A549 (cell line): ENCODE measurements at regions not wholly inside any gene's neighbourhood (a gene's known extent, or its start where the extent isn't known, plus 50 kb on each side); places are given as distances from the start of the nearest gene placed in this dataset.

Experiments used
- CBX2 ChIP-seq: fragments of 200-600 bp; sonication (generic); IDR thresholded peaks from 2 replicates; pipeline ENCODE4 v1.6.1; 2016; ENCODE audit warnings: low read depth, mild to moderate bottlenecking, borderline replicate concordance
- CHD2 ChIP-seq: fragments of 150-350 bp; IDR thresholded peaks from 2 replicates; pipeline ENCODE4 v1.6.1; 2014; ENCODE audit warnings: low read length; ENCODE audit not compliant: partially characterized antibody
- CHD4 ChIP-seq: fragments of 200-600 bp; sonication (generic); IDR thresholded peaks from 2 replicates; pipeline ENCODE4 v1.6.1; 2016; ENCODE audit warnings: antibody characterized with exemption, mild to moderate bottlenecking, borderline replicate concordance
- EP300 ChIP-seq, 2 experiments: fragments of >200 bp; sonication (Bioruptor Twin); formaldehyde crosslinking; IDR thresholded peaks; 2 replicates in 1 of 2; 3 replicates in 1 of 2; pipeline ENCODE4 v1.6.1; 2016 to 2017
- FOSL2 ChIP-seq, 2 experiments: fragments of 450-650 bp in 1 of 2; fragments of >200 bp in 1 of 2; sonication (Bioruptor Twin) in 1 of 2; formaldehyde crosslinking; IDR thresholded peaks; 2 replicates each; pipeline versions ENCODE4 v1.5.0 to v1.6.1; 2016 to 2020; ENCODE audit warnings: mild to moderate bottlenecking in 1 of 2, moderate library complexity in 1 of 2
- JUN ChIP-seq, 2 experiments: fragments of >200 bp; sonication (Bioruptor Twin); formaldehyde crosslinking; IDR thresholded peaks; 2 replicates in 1 of 2; 3 replicates in 1 of 2; pipeline ENCODE4 v1.6.1; 2016 to 2017
- JUNB ChIP-seq: fragments of >200 bp; sonication (Bioruptor Twin); formaldehyde crosslinking; IDR thresholded peaks from 2 replicates; pipeline ENCODE4 v1.6.1; 2016
- KDM1A ChIP-seq: fragments of 200-600 bp; sonication (generic); IDR thresholded peaks from 2 replicates; pipeline ENCODE4 v1.6.1; 2016; ENCODE audit warnings: low read depth, mild to moderate bottlenecking
- MYC ChIP-seq: IDR thresholded peaks from 2 replicates; pipeline ENCODE4 v1.6.1; 2012; ENCODE audit warnings: mild to moderate bottlenecking, inconsistent platforms, low read length, improper control_type of control experiment, borderline replicate concordance
- NFE2L2 ChIP-seq: fragments of 150-350 bp; conservative IDR thresholded peaks from 2 replicates; pipeline ENCODE4 v1.6.1; 2014; ENCODE audit warnings: low read length
- POLR2AphosphoS2 ChIP-seq: conservative IDR thresholded peaks from 2 replicates; pipeline ENCODE4 v1.6.1; 2012; ENCODE audit warnings: low read length, improper control_type of control experiment, inconsistent platforms
- TP53 ChIP-seq: fragments of 250-450 bp; sonication (Bioruptor Pico); IDR thresholded peaks from 2 replicates; pipeline ENCODE4 v1.5.0; 2021; ENCODE audit warnings: mild to moderate bottlenecking, moderate library complexity
- TF ChIP-seq, protein P1 (sequence below): fragments of >200 bp; sonication (Bioruptor Twin); formaldehyde crosslinking; IDR thresholded peaks from 3 replicates; pipeline ENCODE4 v1.5.1; 2016
- TF ChIP-seq, protein P2 (sequence below): fragments of 450-650 bp; IDR thresholded peaks from 2 replicates; pipeline ENCODE4 v1.6.1; 2014; ENCODE audit warnings: antibody characterized with exemption

- no peak for TF ChIP-seq JUN (IDR thresholded peaks at IDR 0.05)
- no peak for TF ChIP-seq MYC
- TF ChIP-seq EP300 (IDR thresholded peaks at IDR 0.05) = no peak
- no peak for TF ChIP-seq CHD4
- no peak for TF ChIP-seq FOSL2 (IDR thresholded peaks at IDR 0.05)
- TF ChIP-seq FOSL2 (CRISPR knock-in tag; IDR thresholded peaks at IDR 0.05) = no peak
- TF ChIP-seq POLR2AphosphoS2 = no peak
- TF ChIP-seq, protein P1, sequence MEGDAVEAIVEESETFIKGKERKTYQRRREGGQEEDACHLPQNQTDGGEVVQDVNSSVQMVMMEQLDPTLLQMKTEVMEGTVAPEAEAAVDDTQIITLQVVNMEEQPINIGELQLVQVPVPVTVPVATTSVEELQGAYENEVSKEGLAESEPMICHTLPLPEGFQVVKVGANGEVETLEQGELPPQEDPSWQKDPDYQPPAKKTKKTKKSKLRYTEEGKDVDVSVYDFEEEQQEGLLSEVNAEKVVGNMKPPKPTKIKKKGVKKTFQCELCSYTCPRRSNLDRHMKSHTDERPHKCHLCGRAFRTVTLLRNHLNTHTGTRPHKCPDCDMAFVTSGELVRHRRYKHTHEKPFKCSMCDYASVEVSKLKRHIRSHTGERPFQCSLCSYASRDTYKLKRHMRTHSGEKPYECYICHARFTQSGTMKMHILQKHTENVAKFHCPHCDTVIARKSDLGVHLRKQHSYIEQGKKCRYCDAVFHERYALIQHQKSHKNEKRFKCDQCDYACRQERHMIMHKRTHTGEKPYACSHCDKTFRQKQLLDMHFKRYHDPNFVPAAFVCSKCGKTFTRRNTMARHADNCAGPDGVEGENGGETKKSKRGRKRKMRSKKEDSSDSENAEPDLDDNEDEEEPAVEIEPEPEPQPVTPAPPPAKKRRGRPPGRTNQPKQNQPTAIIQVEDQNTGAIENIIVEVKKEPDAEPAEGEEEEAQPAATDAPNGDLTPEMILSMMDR = no peak
- no peak for TF ChIP-seq CHD2
- TF ChIP-seq TP53 (CRISPR knock-in tag) = no peak
- TF ChIP-seq KDM1A = no peak
- no peak for TF ChIP-seq JUNB
- TF ChIP-seq, protein P2, sequence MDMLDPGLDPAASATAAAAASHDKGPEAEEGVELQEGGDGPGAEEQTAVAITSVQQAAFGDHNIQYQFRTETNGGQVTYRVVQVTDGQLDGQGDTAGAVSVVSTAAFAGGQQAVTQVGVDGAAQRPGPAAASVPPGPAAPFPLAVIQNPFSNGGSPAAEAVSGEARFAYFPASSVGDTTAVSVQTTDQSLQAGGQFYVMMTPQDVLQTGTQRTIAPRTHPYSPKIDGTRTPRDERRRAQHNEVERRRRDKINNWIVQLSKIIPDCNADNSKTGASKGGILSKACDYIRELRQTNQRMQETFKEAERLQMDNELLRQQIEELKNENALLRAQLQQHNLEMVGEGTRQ = no peak
- no peak for TF ChIP-seq NFE2L2
- TF ChIP-seq CBX2 = no peak
Observed at GRCh38 chr13:44309794-44310757, 63.5 kb upstream of the SERP2 start.
